Esophagus squamous epithelium (tissue), 4 donors: ENCODE measurements at regions not wholly inside any gene's neighbourhood (a gene's known extent, or its start where the extent isn't known, plus 50 kb on each side); places are given as distances from the start of the nearest gene placed in this dataset.

Experiments used
- POLR2A ChIP-seq, 4 donors: fragments of 450-650 bp; IDR thresholded peaks; one replicate each; pipeline ENCODE4 v1.6.1; 2017; ENCODE audit warnings: antibody characterized with exemption in 4 of 4, mild to moderate bottlenecking in 4 of 4, moderate library complexity in 3 of 4
- TF ChIP-seq, protein P1 (sequence below), 6 experiments: fragments of 450-650 bp in 4 of 6; fragments of 200-600 bp in 2 of 6; sonication (generic) in 2 of 6; IDR thresholded peaks; one replicate each; pipeline ENCODE4 v1.5.1; 2016 to 2019; ENCODE audit warnings: antibody characterized with exemption in 6 of 6, mild to moderate bottlenecking in 4 of 6, moderate library complexity in 4 of 6

GRCh38 chr10:4001811-4002210 lies 216.8 kb upstream of the KLF6 start:
- TF ChIP-seq, protein P1, sequence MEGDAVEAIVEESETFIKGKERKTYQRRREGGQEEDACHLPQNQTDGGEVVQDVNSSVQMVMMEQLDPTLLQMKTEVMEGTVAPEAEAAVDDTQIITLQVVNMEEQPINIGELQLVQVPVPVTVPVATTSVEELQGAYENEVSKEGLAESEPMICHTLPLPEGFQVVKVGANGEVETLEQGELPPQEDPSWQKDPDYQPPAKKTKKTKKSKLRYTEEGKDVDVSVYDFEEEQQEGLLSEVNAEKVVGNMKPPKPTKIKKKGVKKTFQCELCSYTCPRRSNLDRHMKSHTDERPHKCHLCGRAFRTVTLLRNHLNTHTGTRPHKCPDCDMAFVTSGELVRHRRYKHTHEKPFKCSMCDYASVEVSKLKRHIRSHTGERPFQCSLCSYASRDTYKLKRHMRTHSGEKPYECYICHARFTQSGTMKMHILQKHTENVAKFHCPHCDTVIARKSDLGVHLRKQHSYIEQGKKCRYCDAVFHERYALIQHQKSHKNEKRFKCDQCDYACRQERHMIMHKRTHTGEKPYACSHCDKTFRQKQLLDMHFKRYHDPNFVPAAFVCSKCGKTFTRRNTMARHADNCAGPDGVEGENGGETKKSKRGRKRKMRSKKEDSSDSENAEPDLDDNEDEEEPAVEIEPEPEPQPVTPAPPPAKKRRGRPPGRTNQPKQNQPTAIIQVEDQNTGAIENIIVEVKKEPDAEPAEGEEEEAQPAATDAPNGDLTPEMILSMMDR (IDR thresholded peaks at IDR 0.05) = no peak
- no peak for TF ChIP-seq POLR2A (IDR thresholded peaks at IDR 0.05)
